GM21367 (cell line): ENCODE measurements at regions not wholly inside any gene's neighbourhood (a gene's known extent, or its start where the extent isn't known, plus 50 kb on each side); places are given as distances from the start of the nearest gene placed in this dataset.
"Not testable (repeated sequence)": the region's sequence is repeated elsewhere in the genome, so short reads cannot be mapped to it uniquely, and the experiment has no call there.

Source experiments
- ATAC-seq: cut with Tn5 transposase; IDR thresholded peaks from one replicate; pipeline ENCODE4 v1.9.1; 2021; ENCODE audit not compliant: unreplicated experiment

DNA sequence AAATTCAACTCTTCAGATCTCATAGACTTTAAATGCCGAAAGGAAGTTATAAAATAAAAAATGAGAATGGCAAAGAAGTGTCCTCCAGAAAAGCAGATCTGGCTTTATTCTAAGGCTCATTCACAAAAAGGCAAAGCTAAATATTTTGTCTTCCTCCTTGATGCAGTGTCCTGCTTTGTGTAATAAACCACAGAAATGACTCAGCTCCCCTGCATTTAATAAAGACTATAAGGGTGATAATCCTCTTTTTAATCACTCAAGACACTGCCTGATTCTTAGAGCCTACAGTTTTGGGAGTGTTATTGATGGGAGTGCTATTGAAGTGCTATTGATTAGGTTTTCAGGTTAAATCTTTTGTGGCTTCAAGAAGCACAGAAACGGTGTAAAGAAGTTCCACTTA, 482.0 kb downstream of the PCDH20 start:
- ATAC-seq, result no peak

DNA sequence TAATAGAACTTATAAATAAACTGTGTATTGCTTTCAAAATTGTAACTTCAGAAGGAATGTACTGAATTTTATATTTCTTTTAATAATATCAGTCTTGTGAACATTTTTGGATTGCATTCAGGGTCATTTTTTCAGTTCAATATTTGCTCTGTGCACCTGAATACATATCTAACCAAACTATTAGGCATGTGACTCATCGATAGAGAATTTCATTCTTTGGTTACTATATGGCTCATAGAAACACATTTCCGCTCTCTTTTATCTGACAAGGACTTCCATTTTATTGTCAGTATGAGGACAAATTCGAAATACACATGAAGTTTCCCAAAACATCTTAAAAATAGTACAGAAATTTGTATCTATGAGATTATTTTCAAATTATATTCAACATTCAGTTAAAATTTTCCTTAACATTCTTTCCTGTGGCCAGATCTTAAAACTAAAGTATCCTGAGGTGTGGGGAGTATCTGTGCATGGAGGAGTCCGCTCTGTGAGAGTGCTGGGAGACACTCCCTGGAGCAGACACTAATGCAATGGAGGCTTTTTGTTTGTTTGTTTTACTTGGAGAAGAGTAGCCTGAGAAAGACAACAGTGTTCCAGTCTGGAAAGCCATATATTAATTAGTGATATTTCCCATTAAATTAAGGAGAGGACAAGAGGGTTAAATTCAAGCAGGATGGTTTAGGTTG, 483.6 kb downstream of the PCDH20 start:
- ATAC-seq, result no peak

DNA sequence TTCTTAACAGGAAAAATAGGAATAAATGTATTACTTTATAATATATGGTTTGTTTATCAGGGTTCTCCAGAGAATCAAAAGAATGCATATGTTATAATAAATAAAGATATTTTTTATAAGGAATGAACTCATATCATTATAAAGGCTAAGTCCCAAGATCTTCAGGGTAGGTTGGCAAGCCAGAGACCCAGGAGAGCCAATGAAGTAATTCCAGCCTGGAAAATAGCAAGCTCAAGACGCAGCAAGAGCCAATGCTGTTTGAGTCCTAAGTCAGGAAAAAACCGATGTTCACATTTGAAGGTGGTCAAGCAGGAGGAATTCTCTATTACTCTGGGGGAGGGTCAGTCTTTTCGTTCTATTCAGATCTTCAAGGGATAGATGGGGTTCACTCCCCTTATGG, 490.0 kb downstream of the PCDH20 start:
- no peak for ATAC-seq

DNA sequence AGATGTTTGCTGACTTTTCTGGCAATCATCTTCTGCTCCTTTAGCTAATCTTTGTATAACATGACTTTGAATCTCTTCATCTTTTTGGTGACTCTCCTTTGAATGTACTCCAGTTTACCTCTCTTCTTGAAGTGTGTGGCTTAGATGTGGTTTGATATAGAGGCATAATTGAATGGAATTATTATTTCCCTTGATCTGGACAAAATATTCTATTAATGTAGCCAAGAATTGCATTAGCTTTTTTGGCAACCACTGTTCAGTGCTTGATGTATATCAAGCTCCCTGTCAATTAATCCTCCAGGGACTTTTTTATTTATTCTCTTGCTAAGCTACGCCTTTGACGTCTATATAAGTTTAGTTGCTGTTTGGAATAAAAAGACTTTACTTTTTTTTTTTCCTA, 490.8 kb downstream of the PCDH20 start:
- ATAC-seq, result no peak

DNA sequence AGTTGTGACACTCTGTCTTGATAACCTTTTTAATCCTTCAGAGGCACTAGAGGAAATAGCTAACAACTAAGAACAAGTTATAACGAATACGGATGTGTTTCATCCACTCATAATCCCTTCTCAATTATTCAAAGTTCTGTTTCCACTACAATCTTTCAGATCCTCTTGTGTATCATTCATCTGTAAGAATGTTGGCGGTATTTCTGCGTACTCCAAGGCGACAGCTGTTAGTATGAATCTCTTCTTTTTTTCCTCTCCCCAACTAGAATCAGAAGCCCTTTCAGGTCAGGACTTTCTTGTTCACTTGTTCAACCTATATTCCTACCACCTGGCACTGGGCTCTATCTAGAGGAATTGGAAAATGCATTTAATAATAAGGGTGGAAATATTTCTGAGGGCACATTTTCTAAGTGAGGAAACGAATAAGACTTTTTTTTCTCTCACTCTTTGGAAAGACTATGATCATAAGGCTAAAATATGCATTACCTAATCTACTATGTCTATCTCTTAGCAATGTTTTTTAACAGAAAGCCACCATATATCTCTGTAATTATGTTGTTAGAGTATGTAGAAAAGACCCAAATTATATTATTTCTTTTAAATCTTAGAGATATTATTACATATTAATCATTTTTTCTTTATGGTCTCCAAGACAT, 492.9 kb downstream of the PCDH20 start:
- ATAC-seq, result no peak

DNA sequence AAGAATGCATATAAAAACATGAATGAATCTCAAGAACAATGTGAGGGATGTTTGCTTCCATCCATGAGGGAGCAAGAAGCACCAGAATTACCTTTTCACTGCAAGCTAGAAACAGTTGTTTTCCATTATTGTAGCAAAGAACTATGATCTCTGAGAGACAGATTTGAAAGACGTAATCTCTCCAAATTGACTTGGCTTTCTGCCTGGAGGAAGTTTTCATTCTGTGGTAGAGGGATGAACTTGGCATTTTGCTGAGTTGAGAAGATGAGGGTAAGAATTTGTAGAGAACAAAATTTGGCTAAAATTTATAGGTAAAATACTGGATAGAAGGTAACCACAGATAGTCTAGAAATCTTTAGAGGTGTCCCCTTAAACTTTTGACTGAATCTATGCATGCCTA, 496.8 kb downstream of the TDRD3 start:
- no peak for ATAC-seq

DNA sequence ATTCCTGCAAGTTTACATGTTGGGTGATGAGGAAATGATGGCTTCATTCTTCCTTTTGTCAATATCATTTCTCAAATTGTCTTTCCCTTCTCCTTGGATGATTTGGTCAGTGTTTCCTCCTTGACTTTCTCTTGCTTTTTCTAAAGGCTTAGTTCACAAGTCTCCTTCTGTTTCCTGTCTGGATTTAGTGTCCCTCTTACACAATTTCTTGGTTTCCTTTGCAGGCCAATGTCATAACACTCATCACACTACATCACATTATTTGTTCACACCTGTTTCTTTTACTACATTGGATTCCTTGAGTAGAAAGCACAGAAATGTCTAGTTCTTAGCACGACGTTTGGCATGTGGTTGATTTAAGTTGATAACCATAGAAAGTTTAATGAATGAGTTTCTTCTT, 490.7 kb downstream of the TDRD3 start:
- no peak for ATAC-seq

DNA sequence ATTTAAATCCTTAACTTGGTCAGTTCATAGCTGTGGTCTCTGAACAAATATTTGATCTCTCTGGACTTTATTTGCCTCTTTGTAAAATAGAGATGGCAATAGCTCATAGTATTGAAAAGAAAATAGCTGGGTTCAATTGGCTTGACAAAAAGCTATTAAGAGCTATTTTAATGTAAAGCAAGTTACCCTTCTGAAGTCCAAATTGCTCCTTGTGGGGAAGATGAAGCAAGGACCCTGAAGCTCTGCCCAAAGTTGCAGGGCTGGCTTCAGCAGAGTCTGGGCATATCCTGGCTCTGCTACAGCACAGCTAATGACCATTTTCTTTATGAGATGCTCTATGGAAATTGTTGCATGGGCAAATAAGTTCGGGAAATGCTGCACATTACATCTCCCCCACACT, 484.5 kb downstream of the TDRD3 start:
- ATAC-seq, result no peak

DNA sequence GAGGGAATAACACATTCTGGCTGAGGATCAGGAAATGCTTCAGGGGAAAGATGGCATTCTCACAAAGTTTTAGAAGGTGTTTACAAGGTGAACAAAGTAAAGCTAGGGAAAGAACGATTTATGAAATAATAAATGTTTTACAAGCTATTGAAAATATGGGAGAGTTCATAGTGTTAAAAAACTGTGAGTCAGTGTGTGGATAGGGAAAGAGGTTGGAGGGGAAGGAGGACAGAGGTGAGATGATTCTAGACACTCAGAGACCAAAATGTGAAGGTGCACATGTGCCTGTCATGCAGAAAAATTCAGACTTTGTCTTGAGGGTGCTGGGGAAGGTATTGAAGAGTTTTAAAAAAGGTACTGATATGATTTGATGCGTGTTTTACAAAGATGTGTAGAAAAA, 476.1 kb downstream of the TDRD3 start:
- ATAC-seq, result no peak

DNA sequence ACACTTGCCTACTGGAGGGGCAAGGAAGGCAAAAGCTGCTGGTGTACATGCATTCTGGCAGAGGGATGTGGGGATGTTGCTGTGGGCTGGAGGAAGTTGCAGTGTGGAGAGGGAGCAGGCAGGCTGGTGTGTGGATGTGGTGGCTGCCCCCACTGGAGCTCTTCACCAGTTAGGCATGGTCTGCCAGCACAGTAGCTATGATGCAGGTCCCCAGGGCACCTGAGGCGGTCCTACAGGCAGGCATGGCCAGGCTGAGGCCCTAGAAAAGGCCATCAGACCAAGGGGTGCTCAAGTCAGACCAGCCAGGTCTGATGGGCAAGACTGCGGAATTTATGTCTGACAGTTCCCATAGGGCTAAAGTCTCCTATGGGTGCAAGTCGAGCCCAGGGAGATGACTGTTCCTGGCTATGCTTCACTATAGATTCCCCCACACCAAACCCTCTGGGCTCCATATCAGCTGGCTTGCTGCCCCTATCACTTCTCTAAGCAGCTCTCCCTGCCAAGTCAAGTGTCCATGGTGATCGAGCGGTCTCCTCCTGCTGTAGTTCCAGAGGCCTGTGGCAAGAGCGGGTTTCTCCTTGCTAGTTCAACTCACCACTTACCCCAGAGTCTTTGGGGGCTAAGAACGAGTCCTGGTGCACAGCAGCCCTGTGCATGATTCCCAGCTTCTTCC, 473.1 kb downstream of the TDRD3 start:
- ATAC-seq, result no peak

DNA sequence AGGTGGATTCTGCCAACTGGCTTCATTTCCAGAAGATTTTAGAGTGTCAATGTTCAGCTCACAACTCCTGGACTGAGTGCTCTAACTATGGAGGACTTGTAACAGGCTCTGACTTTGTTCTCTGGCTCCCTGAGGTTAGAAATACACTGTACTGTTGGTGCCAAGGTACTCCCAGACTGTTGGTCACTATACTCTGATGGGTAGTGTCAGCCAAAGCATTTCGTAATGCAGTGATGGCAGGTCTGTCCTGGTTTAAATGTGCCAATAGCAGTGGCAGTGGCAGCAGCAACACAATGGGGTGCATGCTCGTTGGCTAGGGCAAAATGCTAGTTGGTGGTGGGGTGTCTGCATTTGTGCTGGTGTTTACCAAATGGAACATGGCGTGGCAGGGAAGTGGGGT, 472.2 kb downstream of the TDRD3 start:
- no peak for ATAC-seq

DNA sequence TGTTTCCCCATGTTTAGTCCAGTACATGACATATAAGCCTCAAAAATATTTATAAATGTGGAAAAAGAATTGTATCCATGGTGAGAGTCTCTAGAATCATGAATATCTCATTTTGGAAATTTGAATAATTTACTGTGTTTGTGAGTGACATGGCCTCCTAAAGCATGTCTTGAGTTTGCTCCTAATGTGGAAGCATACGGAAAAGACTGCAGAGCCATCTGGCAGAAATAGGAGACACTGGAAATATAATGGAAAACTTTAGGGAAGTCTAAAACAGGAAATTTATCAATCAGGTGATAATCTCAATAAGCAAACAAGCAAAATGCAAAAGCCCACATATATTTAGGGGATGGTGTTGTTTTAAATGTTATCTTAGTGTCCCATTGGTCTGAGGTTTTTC, 465.0 kb downstream of the TDRD3 start:
- ATAC-seq, result no peak

DNA sequence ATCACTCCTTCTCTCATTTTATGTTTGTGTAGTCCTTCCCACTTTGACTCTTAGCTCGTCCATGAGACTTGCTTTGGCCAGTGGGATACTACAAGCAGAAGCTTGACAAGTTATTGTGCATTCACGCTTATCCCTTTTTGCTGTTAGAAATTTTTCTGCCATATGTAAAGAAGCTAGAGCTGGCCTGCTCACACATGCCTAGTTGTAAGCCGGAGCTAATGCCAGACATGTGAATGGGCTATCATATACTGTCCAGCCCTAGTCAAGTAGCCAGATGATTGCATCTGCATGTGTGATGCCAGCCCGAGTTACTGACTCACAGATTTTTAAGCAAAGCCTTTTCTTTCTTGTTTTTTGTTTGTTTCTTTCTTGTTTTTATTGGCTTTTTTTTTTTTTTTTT, 460.7 kb downstream of the TDRD3 start:
- ATAC-seq, result no peak

DNA sequence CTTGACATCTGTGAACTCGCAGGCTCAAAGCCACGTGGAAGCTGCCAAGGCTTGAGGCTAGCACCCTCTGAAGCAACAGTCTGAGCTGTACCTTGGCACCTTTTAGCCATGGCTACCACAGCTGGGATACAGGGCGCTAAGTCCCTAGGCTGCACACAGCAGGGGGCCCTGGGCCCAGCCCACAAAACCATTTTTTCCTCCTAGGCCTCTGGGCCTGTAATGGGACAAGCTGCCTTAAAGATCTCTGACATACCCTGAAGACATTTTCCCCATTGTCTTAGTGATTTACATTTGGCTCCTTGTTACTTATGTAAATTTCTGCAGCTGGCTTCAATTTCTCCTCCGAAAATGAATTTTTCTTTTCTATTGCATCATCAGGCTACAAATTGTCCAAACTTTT, 455.9 kb downstream of the TDRD3 start:
- ATAC-seq, result no peak

DNA sequence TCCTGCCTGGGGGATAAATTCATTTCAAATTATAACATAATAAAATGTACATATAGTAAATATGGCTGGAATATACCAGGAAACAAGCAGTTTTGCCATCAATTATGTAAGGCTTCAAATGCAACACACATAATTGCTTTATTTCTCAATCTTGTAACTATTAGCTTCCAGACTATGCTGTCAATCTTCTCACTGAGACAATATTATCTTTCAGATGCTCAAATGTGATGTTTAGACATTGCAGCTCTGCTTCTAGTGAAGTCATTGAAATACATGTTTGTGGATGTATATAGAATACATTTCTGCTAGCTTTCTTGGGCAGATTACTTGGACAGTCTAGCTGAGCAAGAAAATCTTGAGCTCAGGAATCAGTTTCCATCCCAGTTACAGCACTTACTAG, 454.4 kb downstream of the TDRD3 start:
- ATAC-seq, result no peak

DNA sequence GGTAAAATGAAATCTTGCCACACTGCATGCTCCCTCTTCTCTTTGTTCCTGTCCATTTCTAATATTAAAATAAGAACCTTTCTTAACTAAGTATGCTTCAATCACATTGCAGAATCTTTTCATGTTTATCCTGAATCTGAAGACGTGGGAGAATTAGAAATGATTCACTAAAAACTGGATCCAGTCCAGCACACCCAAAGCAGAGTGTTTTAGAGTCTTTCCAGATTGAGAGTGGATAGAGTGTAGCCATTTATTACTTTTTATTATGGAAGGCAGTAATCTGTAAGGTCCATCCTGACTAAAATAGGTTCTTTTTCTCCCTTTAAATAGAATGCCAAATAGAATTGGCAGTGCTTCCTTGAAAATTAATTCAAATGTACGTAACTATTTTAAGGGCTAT, 453.5 kb downstream of the TDRD3 start:
- ATAC-seq, result no peak

DNA sequence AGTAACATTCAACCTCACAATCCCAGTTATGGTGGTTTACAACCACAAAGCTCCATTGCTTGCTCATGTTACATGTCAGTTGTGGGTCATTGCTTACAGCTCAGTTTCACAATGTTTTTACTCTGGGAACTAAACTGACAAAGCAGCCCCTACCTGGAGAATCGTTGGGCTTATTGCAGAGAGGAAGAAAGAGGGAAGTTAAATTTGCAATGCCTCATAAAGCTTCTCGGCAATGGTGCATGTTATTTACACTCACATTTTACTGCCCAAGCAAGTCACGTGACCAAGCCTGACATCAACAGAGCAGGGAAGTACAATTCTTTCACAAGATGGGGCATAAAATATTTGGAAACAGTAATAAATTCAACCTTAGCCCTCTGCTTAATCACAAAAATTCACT, 441.6 kb downstream of the TDRD3 start:
- no peak for ATAC-seq

DNA sequence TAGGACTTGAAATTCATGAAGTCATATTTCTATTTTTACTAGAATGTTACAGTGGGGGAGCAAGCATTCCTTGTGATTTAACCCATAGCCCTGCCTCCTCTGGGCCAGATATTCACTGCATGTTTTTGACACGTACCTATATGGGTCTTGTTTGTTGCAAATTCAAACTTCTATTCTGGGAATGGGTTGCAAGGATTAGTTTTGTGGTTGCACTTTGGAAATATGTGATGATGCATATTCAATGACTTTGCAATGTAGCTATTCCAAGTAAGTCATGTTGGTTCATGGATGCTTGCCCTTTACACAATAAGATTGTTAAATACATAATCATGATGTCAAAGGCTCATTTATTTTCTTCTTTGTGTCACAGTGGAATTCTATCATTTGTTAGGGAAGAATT, 440.8 kb downstream of the TDRD3 start:
- ATAC-seq, result no peak

DNA sequence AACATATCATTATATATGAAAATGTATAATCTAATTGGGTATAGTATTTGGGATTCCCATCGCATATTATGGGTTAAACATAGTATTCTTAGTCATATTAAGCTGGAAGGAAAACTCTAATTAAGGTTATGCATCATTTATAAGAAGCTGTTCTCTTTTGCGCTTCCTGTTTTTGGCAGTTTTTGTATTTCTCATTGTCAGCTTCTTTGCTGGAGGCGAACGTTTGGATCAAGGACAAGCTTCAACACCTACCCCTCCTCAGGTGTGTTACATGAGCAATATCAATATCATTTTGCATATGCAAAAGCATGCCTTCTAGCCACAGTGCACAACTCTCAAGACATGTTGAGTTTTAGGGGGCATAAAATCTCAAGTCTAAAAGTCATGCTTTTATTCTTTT, 439.8 kb downstream of the TDRD3 start:
- ATAC-seq, result no peak

DNA sequence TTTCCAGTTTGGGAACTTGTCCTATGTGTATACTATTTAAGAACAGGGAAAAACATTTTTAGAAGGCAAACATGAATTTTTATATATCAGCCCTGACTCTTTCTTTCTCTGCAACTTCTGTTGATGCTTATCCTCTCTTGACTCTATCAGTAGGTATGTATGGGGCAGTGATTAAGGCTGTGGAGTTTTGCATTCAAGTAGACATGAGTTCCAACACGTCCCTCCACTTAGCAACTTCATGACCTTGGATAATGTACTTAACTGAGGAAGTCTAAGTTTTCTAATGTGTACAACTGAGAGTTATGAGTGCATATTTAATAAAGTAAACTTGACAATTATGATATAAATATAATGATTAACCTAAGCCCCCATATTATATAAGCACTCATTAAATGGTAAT, 414.6 kb downstream of the TDRD3 start:
- no peak for ATAC-seq

DNA sequence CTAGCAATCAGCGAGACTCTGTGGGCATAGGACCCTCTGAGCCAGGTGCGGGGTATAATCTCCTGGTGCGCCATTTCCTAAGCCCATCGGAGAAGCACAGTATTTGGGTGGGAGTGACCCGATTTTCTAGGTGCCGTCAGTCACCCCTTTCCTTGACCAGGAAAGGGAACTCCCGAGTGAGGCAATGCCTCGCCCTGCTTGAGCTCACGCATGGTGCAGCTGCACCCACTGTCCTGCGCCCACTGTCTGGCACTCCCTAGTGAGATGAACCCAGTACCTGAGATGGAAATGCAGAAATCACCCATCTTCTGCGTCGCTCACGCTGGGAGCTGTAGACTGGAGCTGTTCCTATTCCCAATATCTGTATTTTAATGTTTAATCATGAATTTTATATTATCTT, 408.6 kb downstream of the TDRD3 start:
- ATAC-seq, result not testable (repeated sequence)

DNA sequence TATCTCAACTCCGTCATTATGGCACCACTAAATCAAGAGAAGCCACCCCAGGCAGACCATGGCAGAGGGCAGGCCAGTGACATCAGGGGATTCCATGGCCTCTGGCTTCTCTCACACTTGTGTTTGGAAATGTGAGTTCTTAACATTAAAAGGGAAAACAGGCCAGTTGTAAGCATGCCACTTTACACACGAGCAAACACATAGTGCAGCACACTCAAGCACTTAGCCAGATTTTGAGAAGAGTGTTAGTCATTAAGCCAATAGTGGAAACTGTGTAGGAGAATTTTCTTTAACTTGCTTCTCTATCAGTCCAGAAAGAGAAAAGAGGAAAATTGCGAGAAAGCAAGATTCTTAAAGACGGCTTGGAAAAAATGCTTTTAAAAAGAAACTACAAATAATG, 401.5 kb downstream of the TDRD3 start:
- no peak for ATAC-seq

DNA sequence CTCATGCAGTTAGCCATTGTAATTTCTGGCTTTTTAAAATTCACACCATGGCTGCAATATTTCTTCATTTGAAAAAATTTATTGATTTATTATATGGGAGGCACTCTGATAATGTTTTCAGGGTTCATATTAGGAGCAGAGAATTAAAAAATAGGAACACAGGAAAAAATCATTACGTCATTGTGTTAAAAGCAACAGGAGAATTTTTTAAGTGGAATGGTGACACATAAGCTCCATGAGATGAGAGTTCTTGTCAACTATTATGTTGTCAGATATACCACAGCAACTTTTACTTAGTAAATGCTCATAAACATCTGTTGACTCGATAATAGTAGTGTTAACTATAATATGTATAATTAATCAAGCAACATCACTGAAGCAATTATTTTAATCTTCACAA, 400.1 kb downstream of the TDRD3 start:
- no peak for ATAC-seq
